C4-2B (cell line): ENCODE measurements at regions not wholly inside any gene's neighbourhood (a gene's known extent, or its start where the extent isn't known, plus 50 kb on each side); places are given as distances from the start of the nearest gene placed in this dataset.
"Not testable (repeated sequence)": the region's sequence is repeated elsewhere in the genome, so short reads cannot be mapped to it uniquely, and the experiment has no call there.

Source experiments
- ZFX ChIP-seq: fragments of 450-650 bp; IDR thresholded peaks from 2 replicates; pipeline ENCODE4 v1.6.1; 2017
- TF ChIP-seq, protein P1 (sequence below): fragments of 450-650 bp; conservative IDR thresholded peaks from 2 replicates; pipeline ENCODE4 v1.5.1; 2017; ENCODE audit warnings: mild to moderate bottlenecking

DNA sequence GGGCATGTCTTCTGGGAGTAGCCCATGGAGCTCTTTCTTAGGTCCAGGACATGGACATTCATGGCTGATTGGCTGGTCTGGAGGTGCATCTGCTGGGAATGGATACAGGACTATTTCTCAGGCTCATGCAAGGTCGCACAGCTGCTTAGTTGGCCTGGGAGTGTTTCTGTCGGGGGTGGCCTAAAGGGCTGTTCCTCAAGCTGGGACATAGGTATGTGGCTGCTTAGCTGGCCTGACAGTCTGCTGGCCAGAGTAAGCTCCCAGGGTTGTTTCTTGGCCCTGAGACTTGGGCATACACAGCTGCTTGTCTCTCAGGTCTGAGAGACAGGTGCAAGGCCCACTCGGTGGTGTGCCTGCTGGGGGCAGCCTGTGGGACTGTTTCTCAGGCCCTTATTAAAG is 57.2 kb upstream of the CSNK1E start:
- TF ChIP-seq, protein P1, sequence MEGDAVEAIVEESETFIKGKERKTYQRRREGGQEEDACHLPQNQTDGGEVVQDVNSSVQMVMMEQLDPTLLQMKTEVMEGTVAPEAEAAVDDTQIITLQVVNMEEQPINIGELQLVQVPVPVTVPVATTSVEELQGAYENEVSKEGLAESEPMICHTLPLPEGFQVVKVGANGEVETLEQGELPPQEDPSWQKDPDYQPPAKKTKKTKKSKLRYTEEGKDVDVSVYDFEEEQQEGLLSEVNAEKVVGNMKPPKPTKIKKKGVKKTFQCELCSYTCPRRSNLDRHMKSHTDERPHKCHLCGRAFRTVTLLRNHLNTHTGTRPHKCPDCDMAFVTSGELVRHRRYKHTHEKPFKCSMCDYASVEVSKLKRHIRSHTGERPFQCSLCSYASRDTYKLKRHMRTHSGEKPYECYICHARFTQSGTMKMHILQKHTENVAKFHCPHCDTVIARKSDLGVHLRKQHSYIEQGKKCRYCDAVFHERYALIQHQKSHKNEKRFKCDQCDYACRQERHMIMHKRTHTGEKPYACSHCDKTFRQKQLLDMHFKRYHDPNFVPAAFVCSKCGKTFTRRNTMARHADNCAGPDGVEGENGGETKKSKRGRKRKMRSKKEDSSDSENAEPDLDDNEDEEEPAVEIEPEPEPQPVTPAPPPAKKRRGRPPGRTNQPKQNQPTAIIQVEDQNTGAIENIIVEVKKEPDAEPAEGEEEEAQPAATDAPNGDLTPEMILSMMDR: not testable (repeated sequence)
- TF ChIP-seq ZFX: not testable (repeated sequence)
